ENCODE measurements at regions not wholly inside any gene's neighbourhood (a gene's known extent, or its start where the extent isn't known, plus 50 kb on each side); places are given as distances from the start of the nearest gene placed in this dataset.
"Not testable (repeated sequence)": the region's sequence is repeated elsewhere in the genome, so short reads cannot be mapped to it uniquely, and the experiment has no call there.

DNA sequence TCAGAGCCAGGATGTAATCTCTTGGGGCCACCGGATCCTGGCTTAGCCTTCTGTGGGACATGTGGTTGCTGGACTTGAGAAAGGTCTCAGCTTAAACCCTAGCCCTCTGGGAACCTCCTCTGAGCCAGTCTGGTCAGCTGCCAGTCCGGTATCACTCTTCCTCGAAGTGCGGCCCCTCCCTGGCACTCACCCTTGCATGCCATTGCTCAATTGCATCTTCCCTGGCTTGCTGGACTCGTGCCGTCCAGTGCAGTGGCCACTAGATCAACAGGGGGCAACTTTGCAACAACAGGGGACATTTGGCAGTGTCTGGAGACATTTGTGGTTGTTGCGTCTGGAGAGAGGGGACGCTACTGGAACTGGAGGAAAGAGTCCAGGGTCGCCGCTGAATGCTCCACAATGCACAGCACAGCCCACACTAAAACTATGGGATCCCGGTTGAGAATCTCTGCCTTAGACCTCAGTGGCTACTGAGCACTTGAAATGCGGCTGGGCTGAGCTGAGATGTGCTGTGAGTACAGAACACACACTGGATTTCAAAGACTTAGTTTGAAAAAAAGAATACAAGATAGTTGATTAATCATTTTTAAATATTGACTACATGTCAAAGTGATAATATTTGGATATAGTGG is 152.1 kb downstream of the TFAP2C start:
- no peak for DNase-seq (ENCODE audit: extremely low read depth, insufficient read length)
- TF ChIP-seq, protein P1, sequence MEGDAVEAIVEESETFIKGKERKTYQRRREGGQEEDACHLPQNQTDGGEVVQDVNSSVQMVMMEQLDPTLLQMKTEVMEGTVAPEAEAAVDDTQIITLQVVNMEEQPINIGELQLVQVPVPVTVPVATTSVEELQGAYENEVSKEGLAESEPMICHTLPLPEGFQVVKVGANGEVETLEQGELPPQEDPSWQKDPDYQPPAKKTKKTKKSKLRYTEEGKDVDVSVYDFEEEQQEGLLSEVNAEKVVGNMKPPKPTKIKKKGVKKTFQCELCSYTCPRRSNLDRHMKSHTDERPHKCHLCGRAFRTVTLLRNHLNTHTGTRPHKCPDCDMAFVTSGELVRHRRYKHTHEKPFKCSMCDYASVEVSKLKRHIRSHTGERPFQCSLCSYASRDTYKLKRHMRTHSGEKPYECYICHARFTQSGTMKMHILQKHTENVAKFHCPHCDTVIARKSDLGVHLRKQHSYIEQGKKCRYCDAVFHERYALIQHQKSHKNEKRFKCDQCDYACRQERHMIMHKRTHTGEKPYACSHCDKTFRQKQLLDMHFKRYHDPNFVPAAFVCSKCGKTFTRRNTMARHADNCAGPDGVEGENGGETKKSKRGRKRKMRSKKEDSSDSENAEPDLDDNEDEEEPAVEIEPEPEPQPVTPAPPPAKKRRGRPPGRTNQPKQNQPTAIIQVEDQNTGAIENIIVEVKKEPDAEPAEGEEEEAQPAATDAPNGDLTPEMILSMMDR (IDR thresholded peaks at IDR 0.05; ENCODE audit: insufficient read depth, low read length, poor library complexity, severe bottlenecking), result no peak

DNA sequence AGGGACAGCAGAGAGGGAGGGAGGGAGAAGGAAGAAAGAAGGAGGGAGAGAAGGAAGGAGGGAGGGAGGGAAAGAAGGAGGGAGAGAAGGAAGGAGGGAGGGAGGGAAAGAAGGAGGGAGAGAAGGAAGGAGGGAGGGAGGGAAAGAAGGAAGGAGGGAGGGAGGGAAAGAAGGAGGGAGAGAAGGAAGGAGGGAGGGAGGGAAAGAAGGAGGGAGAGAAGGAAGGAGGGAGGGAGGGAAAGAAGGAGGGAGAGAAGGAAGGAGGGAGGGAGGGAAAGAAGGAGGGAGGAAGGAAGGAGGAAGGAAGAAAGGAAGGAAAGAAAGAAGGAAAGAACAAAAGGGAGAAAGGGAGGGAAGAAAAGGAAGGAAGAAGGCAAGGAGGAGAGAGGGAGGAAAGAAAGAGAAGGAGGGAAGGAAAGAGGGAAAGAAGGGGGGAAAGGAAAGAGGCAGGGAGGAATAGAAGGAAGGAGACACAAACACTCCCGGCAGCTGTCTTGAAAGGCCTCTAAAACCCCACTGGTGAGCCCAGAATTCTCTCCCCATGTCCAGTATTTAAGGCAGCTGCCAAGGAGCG is 153.0 kb downstream of the TFAP2C start:
- H3K4me3 ChIP-seq (replicated peaks; ENCODE audit: low read depth, low read length); DNase-seq (ENCODE audit: extremely low read depth, insufficient read length); H3K27me3 ChIP-seq (replicated peaks; ENCODE audit: control insufficient read depth, insufficient read depth, low read length); H3K36me3 ChIP-seq (ENCODE audit: control insufficient read depth, insufficient read depth, low read length): not testable (repeated sequence)

More for the DNA sequence above, 152.1 kb downstream of the TFAP2C start:
- Histone ChIP-seq H3K4me3 (replicated peaks; ENCODE audit: low read depth, low read length) (no peak overlapping the region), H3K36me3 (ENCODE audit: control insufficient read depth, insufficient read depth, low read length) (no peaks in the 10 kb centered on the region), H3K27me3 (replicated peaks; ENCODE audit: control insufficient read depth, insufficient read depth, low read length) (no peaks in the 10 kb centered on the region)

DNA sequence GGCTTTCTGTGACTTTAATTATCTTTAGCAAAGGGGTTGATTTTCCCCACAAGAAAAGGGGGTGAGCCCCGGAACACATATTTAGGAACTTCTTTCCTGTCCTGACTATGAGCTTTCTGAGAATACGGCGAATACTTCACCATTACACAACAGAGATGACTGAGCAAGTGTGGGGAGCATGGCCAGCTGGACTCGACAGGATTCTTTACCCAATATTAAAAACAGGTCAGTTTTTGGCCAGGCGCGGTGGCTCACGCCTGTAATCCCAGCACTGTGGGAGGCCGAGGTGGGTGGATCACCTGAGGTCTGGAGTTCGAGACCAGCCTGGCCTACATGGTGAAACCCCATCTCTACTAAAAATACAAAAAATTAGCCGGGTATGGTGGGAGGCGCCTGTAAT is 153.7 kb downstream of the TFAP2C start:
- H3K4me3 ChIP-seq (replicated peaks; ENCODE audit: low read depth, low read length); H3K27me3 ChIP-seq (replicated peaks; ENCODE audit: control insufficient read depth, insufficient read depth, low read length); DNase-seq (ENCODE audit: extremely low read depth, insufficient read length); H3K36me3 ChIP-seq (ENCODE audit: control insufficient read depth, insufficient read depth, low read length): not testable (repeated sequence)

DNA sequence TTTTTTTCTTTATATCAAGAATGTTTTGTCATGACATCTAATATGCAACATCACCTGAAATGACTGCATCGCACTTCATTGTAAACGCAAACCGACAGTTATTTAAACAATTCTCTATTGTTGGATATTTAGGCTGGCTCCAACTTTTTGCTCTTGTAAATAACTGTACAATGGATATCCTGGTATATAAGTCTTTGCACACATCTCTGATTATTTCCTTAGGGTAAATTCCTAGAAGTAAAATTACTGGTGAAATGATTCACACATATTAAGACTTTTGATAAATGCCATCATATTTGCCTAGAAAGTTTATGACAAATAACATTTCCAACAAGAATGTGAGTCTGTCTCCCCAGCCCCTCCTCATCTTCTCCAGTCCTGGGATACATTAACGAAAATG is 154.7 kb downstream of the TFAP2C start:
- Histone ChIP-seq H3K4me3 (replicated peaks; ENCODE audit: low read depth, low read length) (no peak overlapping the region), H3K27me3 (replicated peaks; ENCODE audit: control insufficient read depth, insufficient read depth, low read length) (no peaks in the 10 kb centered on the region), H3K36me3 (ENCODE audit: control insufficient read depth, insufficient read depth, low read length) (no peaks in the 10 kb centered on the region)
- DNase-seq (ENCODE audit: extremely low read depth, insufficient read length), result no peak
- TF ChIP-seq, protein P1 (IDR thresholded peaks at IDR 0.05; ENCODE audit: insufficient read depth, low read length, poor library complexity, severe bottlenecking), result no peak

- no peak for DNase-seq (ENCODE audit: extremely low read depth, insufficient read length)
- Histone ChIP-seq H3K27me3 (replicated peaks; ENCODE audit: control insufficient read depth, insufficient read depth, low read length) (no peaks in the 10 kb centered on the region), H3K36me3 (ENCODE audit: control insufficient read depth, insufficient read depth, low read length) (no peaks in the 10 kb centered on the region), H3K4me3 (replicated peaks; ENCODE audit: low read depth, low read length) (no peak overlapping the region)
- TF ChIP-seq, protein P1 (IDR thresholded peaks at IDR 0.05; ENCODE audit: insufficient read depth, low read length, poor library complexity, severe bottlenecking), result no peak
These were observed 157.4 kb downstream of the TFAP2C start for GRCh38 chr20:56786503-56786902.

- H3K36me3 ChIP-seq (ENCODE audit: control insufficient read depth, insufficient read depth, low read length), result no peaks in the 10 kb centered on the region
- H3K4me3 ChIP-seq (replicated peaks; ENCODE audit: low read depth, low read length), result no peak overlapping the region
- TF ChIP-seq, protein P1 (IDR thresholded peaks at IDR 0.05; ENCODE audit: insufficient read depth, low read length, poor library complexity, severe bottlenecking), result no peak
- no peak for DNase-seq (ENCODE audit: extremely low read depth, insufficient read length)
- H3K27me3 ChIP-seq (replicated peaks; ENCODE audit: control insufficient read depth, insufficient read depth, low read length), result no peaks in the 10 kb centered on the region
These were observed 159.1 kb downstream of the TFAP2C start for GRCh38 chr20:56788041-56788670.

All from GM06990 (cell line).